GM12864 (cell line): ENCODE measurements at regions not wholly inside any gene's neighbourhood (a gene's known extent, or its start where the extent isn't known, plus 50 kb on each side); places are given as distances from the start of the nearest gene placed in this dataset.

Experiments used
- DNase-seq: peaks from one replicate; pipeline ENCODE4 v3.0.0-alpha.2; 2011; ENCODE audit warnings: low read depth
- H3K4me3 ChIP-seq: 2 replicates; pipeline ENCODE4 v1.5.1; 2011; ENCODE audit warnings: mild to moderate bottlenecking, low read depth, low read length, control low read depth
- TF ChIP-seq, protein P1 (sequence below): IDR thresholded peaks from 2 replicates; pipeline ENCODE4 v1.5.1; 2011; ENCODE audit warnings: low read depth, mild to moderate bottlenecking, moderate library complexity, low read length, control low read depth, inconsistent platforms; ENCODE audit errors: missing control alignments

- DNase-seq = no peak
- TF ChIP-seq, protein P1, sequence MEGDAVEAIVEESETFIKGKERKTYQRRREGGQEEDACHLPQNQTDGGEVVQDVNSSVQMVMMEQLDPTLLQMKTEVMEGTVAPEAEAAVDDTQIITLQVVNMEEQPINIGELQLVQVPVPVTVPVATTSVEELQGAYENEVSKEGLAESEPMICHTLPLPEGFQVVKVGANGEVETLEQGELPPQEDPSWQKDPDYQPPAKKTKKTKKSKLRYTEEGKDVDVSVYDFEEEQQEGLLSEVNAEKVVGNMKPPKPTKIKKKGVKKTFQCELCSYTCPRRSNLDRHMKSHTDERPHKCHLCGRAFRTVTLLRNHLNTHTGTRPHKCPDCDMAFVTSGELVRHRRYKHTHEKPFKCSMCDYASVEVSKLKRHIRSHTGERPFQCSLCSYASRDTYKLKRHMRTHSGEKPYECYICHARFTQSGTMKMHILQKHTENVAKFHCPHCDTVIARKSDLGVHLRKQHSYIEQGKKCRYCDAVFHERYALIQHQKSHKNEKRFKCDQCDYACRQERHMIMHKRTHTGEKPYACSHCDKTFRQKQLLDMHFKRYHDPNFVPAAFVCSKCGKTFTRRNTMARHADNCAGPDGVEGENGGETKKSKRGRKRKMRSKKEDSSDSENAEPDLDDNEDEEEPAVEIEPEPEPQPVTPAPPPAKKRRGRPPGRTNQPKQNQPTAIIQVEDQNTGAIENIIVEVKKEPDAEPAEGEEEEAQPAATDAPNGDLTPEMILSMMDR = no peak
- H3K4me3 ChIP-seq = no peak overlapping the region
Observed at GRCh38 chr10:3537518-3537917, 247.5 kb downstream of the KLF6 start.

GRCh38 chr10:3535001-3535400 is 250.0 kb downstream of the KLF6 start:
- TF ChIP-seq, protein P1 = no peak
- DNase-seq = no peak
- no peak overlapping the region for H3K4me3 ChIP-seq

DNA sequence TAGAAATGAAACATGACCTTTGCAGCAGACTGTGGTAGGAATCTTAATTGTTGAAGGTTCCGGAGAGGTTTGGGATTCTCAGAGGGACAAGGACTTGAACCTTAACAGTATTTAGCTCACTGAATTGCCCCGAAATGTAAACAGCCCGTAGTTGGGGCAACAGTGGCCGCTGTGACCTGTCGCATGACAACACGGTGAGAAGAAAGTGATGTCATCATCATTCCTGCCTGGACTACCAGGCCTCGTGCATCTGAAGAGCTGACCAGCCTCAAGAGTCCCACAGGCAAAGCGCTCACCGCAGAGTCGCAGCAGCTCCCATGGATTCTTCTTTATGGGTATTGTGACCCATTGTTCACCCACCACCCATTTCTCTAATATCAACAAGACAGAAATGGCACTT is 250.6 kb downstream of the KLF6 start:
- H3K4me3 ChIP-seq = no peak overlapping the region
- TF ChIP-seq, protein P1 = no peak

GRCh38 chr10:3533296-3533695 is 251.7 kb downstream of the KLF6 start:
- TF ChIP-seq, protein P1 = no peak

More for the DNA sequence above, 250.6 kb downstream of the KLF6 start:
- no peak for DNase-seq

GRCh38 chr10:3532644-3533043 is 252.4 kb downstream of the KLF6 start:
- DNase-seq = no peak
- TF ChIP-seq, protein P1 = no peak

More at GRCh38 chr10:3533296-3533695, 251.7 kb downstream of the KLF6 start:
- no peak overlapping the region for H3K4me3 ChIP-seq
- no peak for DNase-seq

DNA sequence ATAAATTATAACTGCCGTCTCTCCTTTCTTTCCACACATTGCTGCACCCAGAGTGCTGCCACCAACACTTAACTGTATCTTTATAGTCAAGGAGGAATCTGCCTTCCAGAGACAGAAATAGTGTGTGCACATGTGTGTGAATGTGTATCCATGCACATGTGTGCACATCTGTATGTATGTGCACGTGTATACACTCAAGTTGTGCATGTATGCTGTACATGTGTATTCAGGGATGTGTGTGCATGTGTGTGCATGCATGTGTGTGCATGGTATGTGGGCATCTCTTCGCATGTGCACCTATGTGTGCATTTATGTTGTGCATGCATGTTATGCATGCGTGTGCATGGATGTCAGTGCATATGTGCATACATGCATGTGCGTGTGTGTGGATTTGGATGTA is 253.3 kb downstream of the KLF6 start:
- TF ChIP-seq, protein P1 = no peak
- no peak for DNase-seq
- H3K4me3 ChIP-seq = no peak overlapping the region

More at GRCh38 chr10:3532644-3533043, 252.4 kb downstream of the KLF6 start:
- H3K4me3 ChIP-seq = no peak overlapping the region
